SK-N-SH treated with all-trans-retinoic acid at 6 μM for 48 hours (cell line): ENCODE measurements at regions not wholly inside any gene's neighbourhood (a gene's known extent, or its start where the extent isn't known, plus 50 kb on each side); places are given as distances from the start of the nearest gene placed in this dataset.

Source experiments
- ATAC-seq: fragments of 200-7000 bp; cut with Tn5 transposase; 3 replicates; pipeline ENCODE4 v1.9.1; 2020; ENCODE audit warnings: mild to moderate bottlenecking, moderate library complexity
- ARNTL ChIP-seq: fragments of 450-650 bp; formaldehyde crosslinking; IDR thresholded peaks from 2 replicates; pipeline ENCODE4 v1.5.0; 2020; ENCODE audit warnings: low read depth, mild to moderate bottlenecking, moderate library complexity, borderline replicate concordance
- BACH2 ChIP-seq: fragments of 250-450 bp; sonication (Bioruptor Pico); IDR thresholded peaks from 2 replicates; pipeline ENCODE4 v1.9.0; 2021; ENCODE audit warnings: mild to moderate bottlenecking, borderline replicate concordance
- CREB5 ChIP-seq: fragments of 250-450 bp; sonication (Bioruptor Pico); IDR thresholded peaks from 2 replicates; pipeline ENCODE4 v1.5.1; 2020; ENCODE audit warnings: low read depth, mild to moderate bottlenecking, moderate library complexity
- CSDC2 ChIP-seq: fragments of 250-450 bp; sonication (Bioruptor Pico); IDR thresholded peaks from 2 replicates; pipeline ENCODE4 v1.5.0; 2020; ENCODE audit warnings: mild to moderate bottlenecking, moderate library complexity
- CSRNP3 ChIP-seq: fragments of 250-450 bp; sonication (Bioruptor Pico); IDR thresholded peaks from 2 replicates; pipeline ENCODE4 v1.5.1; 2021; ENCODE audit warnings: mild to moderate bottlenecking, moderate library complexity
- ESRRG ChIP-seq: fragments of 250-450 bp; sonication (Bioruptor Pico); IDR thresholded peaks from 2 replicates; pipeline ENCODE4 v1.6.1; 2021; ENCODE audit warnings: mild to moderate bottlenecking
- GLIS3 ChIP-seq: fragments of 250-450 bp; sonication (Bioruptor Pico); IDR thresholded peaks from 2 replicates; pipeline ENCODE4 v1.5.0; 2020; ENCODE audit warnings: mild to moderate bottlenecking, moderate library complexity
- ISL1 ChIP-seq: fragments of 250-450 bp; sonication (Bioruptor Pico); IDR thresholded peaks from 2 replicates; pipeline ENCODE4 v2.1.2; 2022; ENCODE audit warnings: mild to moderate bottlenecking, moderate library complexity
- OSR1 ChIP-seq: fragments of 250-450 bp; sonication (Bioruptor Pico); IDR thresholded peaks from 2 replicates; pipeline ENCODE4 v1.8.0; 2022; ENCODE audit warnings: moderate library complexity, mild to moderate bottlenecking, inconsistent platforms
- PATZ1 ChIP-seq: fragments of 250-450 bp; sonication (Bioruptor Pico); IDR thresholded peaks from 2 replicates; pipeline ENCODE4 v1.8.0; 2020; ENCODE audit warnings: mild to moderate bottlenecking, moderate library complexity, borderline replicate concordance
- POU6F1 ChIP-seq: fragments of 250-450 bp; sonication (Bioruptor Pico); IDR thresholded peaks from 2 replicates; pipeline ENCODE4 v1.8.0; 2021; ENCODE audit warnings: low read depth, mild to moderate bottlenecking, moderate library complexity, borderline replicate concordance
- PPARA ChIP-seq: fragments of 250-450 bp; sonication (Bioruptor Pico); IDR thresholded peaks from 2 replicates; pipeline ENCODE4 v1.5.0; 2020; ENCODE audit warnings: mild to moderate bottlenecking, borderline replicate concordance
- RARB ChIP-seq: fragments of 250-450 bp; sonication (Bioruptor Pico); IDR thresholded peaks from 2 replicates; pipeline ENCODE4 v1.8.0; 2021; ENCODE audit warnings: mild to moderate bottlenecking, moderate library complexity
- SNAI2 ChIP-seq: fragments of 250-450 bp; sonication (Bioruptor Pico); IDR thresholded peaks from 2 replicates; pipeline ENCODE4 v1.5.0; 2020; ENCODE audit warnings: mild to moderate bottlenecking, moderate library complexity
- TCF4 ChIP-seq: fragments of 250-450 bp; sonication (Bioruptor Pico); IDR thresholded peaks from 2 replicates; pipeline ENCODE4 v1.8.0; 2021; ENCODE audit warnings: mild to moderate bottlenecking, moderate library complexity, borderline replicate concordance
- TOX ChIP-seq: fragments of 250-450 bp; sonication (Bioruptor Pico); IDR thresholded peaks from 2 replicates; pipeline ENCODE4 v1.8.0; 2021; ENCODE audit warnings: mild to moderate bottlenecking, moderate library complexity, borderline replicate concordance
- TSHZ2 ChIP-seq: fragments of 250-450 bp; sonication (Bioruptor Pico); IDR thresholded peaks from 2 replicates; pipeline ENCODE4 v1.5.0; 2020; ENCODE audit warnings: mild to moderate bottlenecking, moderate library complexity
- ZC3H10 ChIP-seq: fragments of 250-450 bp; sonication (Bioruptor Pico); IDR thresholded peaks from 2 replicates; pipeline ENCODE4 v1.5.1; 2021; ENCODE audit warnings: mild to moderate bottlenecking, moderate library complexity
- ZFP3 ChIP-seq: fragments of 250-450 bp; sonication (Bioruptor Pico); IDR thresholded peaks from 2 replicates; pipeline ENCODE4 v1.5.0; 2020; ENCODE audit warnings: mild to moderate bottlenecking, moderate library complexity
- ZFP30 ChIP-seq: fragments of 450-650 bp; formaldehyde crosslinking; IDR thresholded peaks from 2 replicates; pipeline ENCODE4 v1.5.0; 2022; ENCODE audit warnings: mild to moderate bottlenecking, moderate library complexity
- ZNF565 ChIP-seq: fragments of 450-650 bp; formaldehyde crosslinking; conservative IDR thresholded peaks from 2 replicates; pipeline ENCODE4 v1.5.0; 2020; ENCODE audit warnings: low read depth, mild to moderate bottlenecking, moderate library complexity
- ZNF8 ChIP-seq: fragments of 450-650 bp; formaldehyde crosslinking; IDR thresholded peaks from 2 replicates; pipeline ENCODE4 v1.5.0; 2020; ENCODE audit warnings: mild to moderate bottlenecking, moderate library complexity

- TF ChIP-seq ARNTL (CRISPR knock-in tag), result no peak
- TF ChIP-seq CSDC2 (CRISPR knock-in tag), result no peak
- peak; percentile 99 for ATAC-seq
Observed at GRCh38 chr10:4344492-4344994, 481.5 kb upstream of the AKR1E2 start.

- peak; percentile 26 for ATAC-seq
- TF ChIP-seq SNAI2 (CRISPR knock-in tag) (no peak), CREB5 (CRISPR knock-in tag) (no peak), TOX (CRISPR knock-in tag) (no peak), PATZ1 (CRISPR knock-in tag) (no peak), ZNF565 (CRISPR knock-in tag) (no peak), ESRRG (CRISPR knock-in tag) (no peak), OSR1 (CRISPR knock-in tag) (no peak), ZC3H10 (no peak), TSHZ2 (CRISPR knock-in tag) (no peak), GLIS3 (CRISPR knock-in tag) (no peak), PPARA (CRISPR knock-in tag) (no peak), ZFP3 (CRISPR knock-in tag) (no peak), CSRNP3 (no peak)
Observed at GRCh38 chr10:4343873-4344272, 482.1 kb upstream of the AKR1E2 start.

- TF ChIP-seq SNAI2 (CRISPR knock-in tag) (no peak), CREB5 (CRISPR knock-in tag) (no peak), ZNF565 (CRISPR knock-in tag) (no peak), ESRRG (CRISPR knock-in tag) (no peak), OSR1 (CRISPR knock-in tag) (no peak), ZFP30 (CRISPR knock-in tag) (no peak), TCF4 (CRISPR knock-in tag) (no peak), ZNF8 (CRISPR knock-in tag) (no peak), RARB (CRISPR knock-in tag) (no peak), CSRNP3 (no peak), POU6F1 (CRISPR knock-in tag) (no peak), ISL1 (CRISPR knock-in tag) (no peak), TOX (CRISPR knock-in tag) (no peak), GLIS3 (CRISPR knock-in tag) (no peak), BACH2 (no peak)
- TF ChIP-seq, all 23 proteins: peak for 0
- ATAC-seq, result no peak
Observed at GRCh38 chr10:4343091-4343490, 482.9 kb upstream of the AKR1E2 start.
